ENCODE measurements at regions not wholly inside any gene's neighbourhood (a gene's known extent, or its start where the extent isn't known, plus 50 kb on each side); places are given as distances from the start of the nearest gene placed in this dataset.

GRCh38 chr3:3587647-3587972 lies 211.6 kb upstream of the LRRN1 start:
- peaks cover 0 to 3% (median 0%) of the 10 kb centered on the region in 3 donors for H3K9me3 Mint-ChIP-seq
- H3K4me3 Mint-ChIP-seq, result no peak overlapping the region
- H3K4me1 Mint-ChIP-seq, result peaks cover 0 to 4% (median 0%) of the 10 kb centered on the region in 3 donors
- peaks cover 1% of the 10 kb centered on the region for H3K36me3 Mint-ChIP-seq
- H3K27me3 Mint-ChIP-seq, result peaks cover 5% of the 10 kb centered on the region
- H3K27ac Mint-ChIP-seq, result no peak overlapping the region

- H3K4me1 Mint-ChIP-seq, result peaks cover 0 to 4% (median 0%) of the 10 kb centered on the region in 3 donors
- peaks cover 5% of the 10 kb centered on the region for H3K27me3 Mint-ChIP-seq
- H3K27ac Mint-ChIP-seq, result no peak overlapping the region
- H3K36me3 Mint-ChIP-seq, result peaks cover 1% of the 10 kb centered on the region
- no peak overlapping the region for H3K4me3 Mint-ChIP-seq
- H3K9me3 Mint-ChIP-seq, result peaks cover 0 to 3% (median 0%) of the 10 kb centered on the region in 3 donors
These were observed 212.2 kb upstream of the LRRN1 start for GRCh38 chr3:3586843-3587646.

- Mint-ChIP-seq H3K36me3 (peaks cover 1% of the 10 kb centered on the region), H3K4me3 (no peak overlapping the region), H3K27ac (no peak overlapping the region), H3K27me3 (peaks cover 5% of the 10 kb centered on the region), H3K4me1 (peaks cover 0 to 2% (median 0%) of the 10 kb centered on the region in 3 donors), H3K9me3 (no peaks in the 10 kb centered on the region)
These were observed 212.9 kb upstream of the LRRN1 start for GRCh38 chr3:3586336-3586735.

GRCh38 chr3:3579658-3580057 lies 219.6 kb upstream of the LRRN1 start:
- Mint-ChIP-seq H3K9me3 (no peaks in the 10 kb centered on the region), H3K27ac (no peak overlapping the region), H3K4me1 (no peaks in the 10 kb centered on the region)

GRCh38 chr3:3578718-3579117 lies 220.5 kb upstream of the LRRN1 start:
- H3K9me3 Mint-ChIP-seq, result no peaks in the 10 kb centered on the region
- H3K27me3 Mint-ChIP-seq, result no peaks in the 10 kb centered on the region
- no peak overlapping the region for H3K4me3 Mint-ChIP-seq
- no peaks in the 10 kb centered on the region for H3K4me1 Mint-ChIP-seq
- no peak overlapping the region for H3K27ac Mint-ChIP-seq
- no peaks in the 10 kb centered on the region for H3K36me3 Mint-ChIP-seq

More at GRCh38 chr3:3579658-3580057, 219.6 kb upstream of the LRRN1 start:
- Mint-ChIP-seq H3K36me3 (no peaks in the 10 kb centered on the region), H3K4me3 (no peak overlapping the region), H3K27me3 (no peaks in the 10 kb centered on the region)

- H3K27me3 Mint-ChIP-seq, result no peaks in the 10 kb centered on the region
- H3K4me3 Mint-ChIP-seq, result no peak overlapping the region
- no peaks in the 10 kb centered on the region for H3K4me1 Mint-ChIP-seq
- no peaks in the 10 kb centered on the region for H3K36me3 Mint-ChIP-seq
- no peak overlapping the region for H3K27ac Mint-ChIP-seq
- H3K9me3 Mint-ChIP-seq, result no peaks in the 10 kb centered on the region
These were observed 221.4 kb upstream of the LRRN1 start for GRCh38 chr3:3577823-3578222.

GRCh38 chr3:3573341-3573740 lies 225.9 kb upstream of the LRRN1 start:
- Mint-ChIP-seq H3K4me3 (no peak overlapping the region), H3K27ac (no peak overlapping the region)

GRCh38 chr3:3560591-3561311 lies 238.5 kb upstream of the LRRN1 start:
- Mint-ChIP-seq H3K36me3 (no peaks in the 10 kb centered on the region), H3K4me3 (no peak overlapping the region), H3K27ac (no peak overlapping the region), H3K9me3 (peaks cover 0 to 10% (median 0%) of the 10 kb centered on the region in 3 donors), H3K4me1 (no peaks in the 10 kb centered on the region), H3K27me3 (no peaks in the 10 kb centered on the region)

More at GRCh38 chr3:3573341-3573740, 225.9 kb upstream of the LRRN1 start:
- H3K27me3 Mint-ChIP-seq, result no peaks in the 10 kb centered on the region
- no peaks in the 10 kb centered on the region for H3K4me1 Mint-ChIP-seq
- no peaks in the 10 kb centered on the region for H3K36me3 Mint-ChIP-seq
- H3K9me3 Mint-ChIP-seq, result no peaks in the 10 kb centered on the region

- H3K4me1 Mint-ChIP-seq, result no peaks in the 10 kb centered on the region
- peaks cover 0 to 10% (median 0%) of the 10 kb centered on the region in 3 donors for H3K9me3 Mint-ChIP-seq
- peaks cover 2% of the 10 kb centered on the region for H3K27me3 Mint-ChIP-seq
- H3K27ac Mint-ChIP-seq, result no peak overlapping the region
- H3K36me3 Mint-ChIP-seq, result no peaks in the 10 kb centered on the region
- no peak overlapping the region for H3K4me3 Mint-ChIP-seq
These were observed 239.4 kb upstream of the LRRN1 start for GRCh38 chr3:3559786-3560185.

- H3K27me3 Mint-ChIP-seq, result peaks cover 5% of the 10 kb centered on the region
- no peaks in the 10 kb centered on the region for H3K4me1 Mint-ChIP-seq
- H3K4me3 Mint-ChIP-seq, result no peak overlapping the region
- H3K27ac Mint-ChIP-seq, result no peak overlapping the region
- peaks cover 0 to 10% (median 0%) of the 10 kb centered on the region in 3 donors for H3K9me3 Mint-ChIP-seq
- no peaks in the 10 kb centered on the region for H3K36me3 Mint-ChIP-seq
These were observed 243.2 kb upstream of the LRRN1 start for GRCh38 chr3:3556078-3556477.

GRCh38 chr3:3553236-3553635 lies 246.0 kb upstream of the LRRN1 start:
- Mint-ChIP-seq H3K36me3 (no peaks in the 10 kb centered on the region), H3K4me3 (no peak overlapping the region), H3K27me3 (peaks cover 5% of the 10 kb centered on the region), H3K9me3 (peaks cover 0 to 5% (median 2%) of the 10 kb centered on the region in 3 donors), H3K4me1 (no peaks in the 10 kb centered on the region), H3K27ac (no peak overlapping the region)

- no peak overlapping the region for H3K27ac Mint-ChIP-seq
- H3K4me3 Mint-ChIP-seq, result no peak overlapping the region
- H3K36me3 Mint-ChIP-seq, result no peaks in the 10 kb centered on the region
- no peaks in the 10 kb centered on the region for H3K4me1 Mint-ChIP-seq
- peaks cover 0 to 2% (median under 1%) of the 10 kb centered on the region in 3 donors for H3K9me3 Mint-ChIP-seq
- peaks cover 5% of the 10 kb centered on the region for H3K27me3 Mint-ChIP-seq
These were observed 246.5 kb upstream of the LRRN1 start for GRCh38 chr3:3552761-3553160.

- no peaks in the 10 kb centered on the region for H3K4me1 Mint-ChIP-seq
- H3K36me3 Mint-ChIP-seq, result no peaks in the 10 kb centered on the region
- H3K9me3 Mint-ChIP-seq, result peaks cover 0 to 2% (median 0%) of the 10 kb centered on the region in 3 donors
- H3K27me3 Mint-ChIP-seq, result peaks cover 5% of the 10 kb centered on the region
- H3K27ac Mint-ChIP-seq, result no peak overlapping the region
- H3K4me3 Mint-ChIP-seq, result no peak overlapping the region
These were observed 247.2 kb upstream of the LRRN1 start for GRCh38 chr3:3551981-3552380.

GRCh38 chr3:3545360-3545759 lies 253.9 kb upstream of the LRRN1 start:
- Mint-ChIP-seq H3K9me3 (peaks cover 0 to 6% (median 5%) of the 10 kb centered on the region in 3 donors), H3K4me1 (no peaks in the 10 kb centered on the region), H3K36me3 (no peaks in the 10 kb centered on the region), H3K27me3 (no peaks in the 10 kb centered on the region), H3K27ac (no peak overlapping the region), H3K4me3 (no peak overlapping the region)

- H3K27ac Mint-ChIP-seq, result no peak overlapping the region
- H3K36me3 Mint-ChIP-seq, result no peaks in the 10 kb centered on the region
- peaks cover 0 to 3% (median 2%) of the 10 kb centered on the region in 3 donors for H3K9me3 Mint-ChIP-seq
- no peaks in the 10 kb centered on the region for H3K4me1 Mint-ChIP-seq
- no peak overlapping the region for H3K4me3 Mint-ChIP-seq
- H3K27me3 Mint-ChIP-seq, result no peaks in the 10 kb centered on the region
These were observed 260.8 kb upstream of the LRRN1 start for GRCh38 chr3:3538451-3538850.

- Mint-ChIP-seq H3K4me3 (no peak overlapping the region), H3K27me3 (no peaks in the 10 kb centered on the region), H3K9me3 (no peaks in the 10 kb centered on the region), H3K27ac (no peak overlapping the region), H3K4me1 (peaks cover 0 to 1% (median 0%) of the 10 kb centered on the region in 3 donors), H3K36me3 (peaks cover 2% of the 10 kb centered on the region)
These were observed 266.7 kb upstream of the LRRN1 start for GRCh38 chr3:3532508-3532907.
